HG02870 (cell line): ENCODE measurements at regions not wholly inside any gene's neighbourhood (a gene's known extent, or its start where the extent isn't known, plus 50 kb on each side); places are given as distances from the start of the nearest gene placed in this dataset.

Source experiments
- ATAC-seq: cut with Tn5 transposase; IDR thresholded peaks from one replicate; pipeline ENCODE4 v1.9.1; 2021; ENCODE audit warnings: mild to moderate bottlenecking, moderate library complexity; ENCODE audit not compliant: unreplicated experiment

DNA sequence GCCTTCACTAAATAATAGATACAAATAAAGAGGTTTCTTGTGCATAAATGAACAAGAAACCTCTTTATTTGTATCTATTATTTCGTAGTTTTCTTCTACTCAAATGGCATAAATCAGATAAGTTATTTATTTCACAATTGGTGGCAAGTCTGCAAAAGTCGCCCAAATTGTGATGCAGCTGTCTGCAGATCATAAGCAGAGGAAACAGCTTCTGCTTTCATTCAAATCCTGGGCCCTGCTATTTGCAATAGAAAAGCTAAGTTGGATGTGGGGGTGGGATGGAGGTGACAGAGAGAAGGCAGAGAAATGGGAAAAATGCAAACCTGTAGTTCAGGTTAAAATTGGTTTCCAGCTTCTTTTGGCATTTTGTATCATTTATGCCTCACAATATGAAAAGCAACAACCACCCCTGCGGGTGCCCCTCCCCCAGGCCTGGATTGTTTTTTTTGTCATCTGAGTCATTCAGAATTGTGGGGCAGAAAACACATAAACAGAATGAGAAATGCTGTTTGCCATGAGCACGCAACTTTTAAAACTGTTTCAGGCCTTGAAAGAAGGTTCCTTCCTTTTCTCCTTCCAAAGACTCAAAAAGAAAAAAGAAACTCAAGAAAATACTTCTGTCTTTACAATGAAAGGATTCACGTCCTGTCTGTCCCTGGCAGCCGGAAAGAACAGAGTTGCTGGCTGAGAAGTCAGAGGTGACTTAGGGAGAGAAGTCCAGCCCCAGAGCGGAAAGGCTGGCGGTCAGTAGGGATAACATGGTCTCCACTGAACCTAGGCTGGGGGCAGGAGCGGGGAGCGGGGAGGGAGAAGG is 132.9 kb downstream of the BAMBI start:
- ATAC-seq: no peak

DNA sequence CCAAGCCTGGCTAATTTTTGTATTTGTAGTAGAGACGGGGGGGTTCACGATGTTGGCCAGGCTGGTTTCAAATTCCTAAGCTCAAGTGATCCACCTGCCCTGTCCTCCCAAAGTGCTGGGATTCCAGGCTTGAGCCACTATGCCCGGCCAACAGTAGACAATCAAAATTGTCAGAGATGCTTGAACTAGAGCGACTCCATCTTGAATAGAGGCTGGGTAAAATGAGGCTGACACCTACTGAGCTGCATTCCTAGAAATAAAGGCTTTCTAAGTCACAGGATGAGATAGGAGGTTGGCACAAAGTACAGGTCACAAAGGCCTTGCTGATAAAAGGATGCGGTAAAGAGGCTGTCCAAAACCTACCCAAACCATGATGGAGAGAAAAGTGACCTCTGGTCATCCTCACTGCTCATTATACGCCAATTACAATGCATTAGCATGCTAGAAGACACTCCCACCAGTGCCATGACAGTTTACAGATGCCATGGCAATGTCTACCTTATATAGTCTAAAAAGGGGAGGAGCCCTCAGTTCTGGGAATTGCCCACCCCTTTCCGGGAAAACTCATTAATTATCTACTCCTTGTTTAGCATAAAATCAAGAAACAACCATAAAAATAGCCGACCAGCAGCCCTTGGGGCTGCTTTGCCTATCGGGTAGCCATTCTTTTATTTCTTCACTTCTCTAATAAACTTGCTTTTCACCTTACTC is 134.5 kb downstream of the BAMBI start:
- ATAC-seq: no peak

DNA sequence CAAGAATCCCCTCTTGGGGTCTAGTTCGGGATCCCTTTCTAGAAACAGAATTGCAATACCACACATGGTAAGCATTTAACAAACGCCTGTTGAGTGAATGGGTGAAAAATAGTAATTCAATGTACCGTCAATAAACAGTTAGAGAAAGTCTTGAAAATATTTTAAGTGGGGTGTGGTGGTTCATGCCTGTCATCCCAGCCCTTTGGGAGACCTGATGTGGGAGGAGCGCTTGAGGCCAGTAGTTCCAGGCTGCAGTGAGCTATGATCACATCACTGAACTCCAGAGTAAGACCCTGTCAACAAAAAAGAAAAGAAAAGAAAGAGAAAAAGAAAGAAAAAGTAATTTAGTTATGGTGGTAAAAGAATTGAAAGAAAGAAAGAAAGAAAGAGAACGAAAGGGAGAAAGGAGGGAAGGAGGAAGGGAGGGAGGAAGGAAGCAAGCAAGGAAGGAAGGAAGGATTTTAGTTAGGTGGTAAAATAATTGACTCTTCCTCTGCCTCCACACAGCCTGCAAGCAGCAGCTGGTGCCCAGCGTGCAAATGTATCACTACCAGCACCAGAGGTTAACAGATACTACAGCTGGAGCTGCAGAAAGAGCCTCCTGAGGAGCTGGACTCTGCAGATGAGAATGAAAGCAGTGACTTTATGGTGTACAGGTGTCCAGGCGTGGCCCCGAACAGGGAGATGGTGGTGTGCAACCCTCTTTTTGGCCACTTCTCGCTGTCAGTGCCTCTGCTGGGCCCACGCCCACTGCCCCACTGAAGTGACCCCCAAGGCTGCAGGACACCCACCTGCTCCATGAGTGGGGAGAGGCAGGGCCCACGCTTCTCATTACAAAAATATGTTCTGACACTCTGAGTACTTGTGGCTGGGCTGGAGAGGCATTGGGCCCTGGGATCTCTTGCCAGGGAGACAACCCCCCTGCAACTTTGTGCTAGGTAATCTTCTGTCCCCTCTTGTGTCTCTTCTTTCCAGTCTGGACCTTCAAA is 135.4 kb downstream of the BAMBI start:
- no peak for ATAC-seq

GRCh38 chr10:28815681-28816080 is 138.4 kb downstream of the BAMBI start:
- ATAC-seq: no peak

- ATAC-seq: no peak
Measured at GRCh38 chr10:28822719-28823464, 145.6 kb downstream of the BAMBI start.

GRCh38 chr10:28823501-28824075 is 146.3 kb downstream of the BAMBI start:
- ATAC-seq: no peak

DNA sequence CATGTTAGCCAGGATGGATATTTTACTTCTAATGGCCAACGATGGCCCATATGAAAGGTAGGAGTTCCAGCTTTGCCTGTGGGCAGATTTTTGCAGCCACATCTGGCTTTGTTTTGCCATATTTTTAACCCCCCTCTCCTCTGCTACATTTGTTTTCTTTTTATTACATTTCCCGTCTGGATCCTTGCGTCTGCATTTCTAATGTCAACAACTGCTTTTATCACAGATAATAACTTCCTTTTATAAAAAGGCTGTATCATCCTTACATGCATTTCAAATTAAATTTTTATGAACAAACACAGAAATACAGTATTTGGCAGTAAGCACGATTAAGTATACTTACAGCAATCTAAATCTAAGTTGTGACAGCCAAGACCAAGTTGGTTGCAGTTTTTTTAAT is 156.0 kb downstream of the BAMBI start:
- no peak for ATAC-seq

DNA sequence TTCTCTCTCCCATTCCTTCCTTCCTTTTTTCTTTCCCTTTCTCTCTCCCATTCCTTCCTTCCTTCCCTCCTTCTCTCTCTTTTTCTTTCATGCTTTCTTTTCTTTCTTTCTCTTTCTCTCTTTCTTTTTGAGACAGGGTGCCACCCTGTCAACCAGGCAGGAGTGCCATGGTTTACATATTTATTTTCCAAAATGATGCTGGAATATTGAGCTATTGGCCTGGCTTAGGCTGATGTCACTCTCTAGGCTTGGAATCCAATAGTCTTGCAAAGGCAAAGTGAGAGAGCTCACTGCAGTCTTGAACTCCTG is 159.1 kb downstream of the BAMBI start:
- no peak for ATAC-seq

DNA sequence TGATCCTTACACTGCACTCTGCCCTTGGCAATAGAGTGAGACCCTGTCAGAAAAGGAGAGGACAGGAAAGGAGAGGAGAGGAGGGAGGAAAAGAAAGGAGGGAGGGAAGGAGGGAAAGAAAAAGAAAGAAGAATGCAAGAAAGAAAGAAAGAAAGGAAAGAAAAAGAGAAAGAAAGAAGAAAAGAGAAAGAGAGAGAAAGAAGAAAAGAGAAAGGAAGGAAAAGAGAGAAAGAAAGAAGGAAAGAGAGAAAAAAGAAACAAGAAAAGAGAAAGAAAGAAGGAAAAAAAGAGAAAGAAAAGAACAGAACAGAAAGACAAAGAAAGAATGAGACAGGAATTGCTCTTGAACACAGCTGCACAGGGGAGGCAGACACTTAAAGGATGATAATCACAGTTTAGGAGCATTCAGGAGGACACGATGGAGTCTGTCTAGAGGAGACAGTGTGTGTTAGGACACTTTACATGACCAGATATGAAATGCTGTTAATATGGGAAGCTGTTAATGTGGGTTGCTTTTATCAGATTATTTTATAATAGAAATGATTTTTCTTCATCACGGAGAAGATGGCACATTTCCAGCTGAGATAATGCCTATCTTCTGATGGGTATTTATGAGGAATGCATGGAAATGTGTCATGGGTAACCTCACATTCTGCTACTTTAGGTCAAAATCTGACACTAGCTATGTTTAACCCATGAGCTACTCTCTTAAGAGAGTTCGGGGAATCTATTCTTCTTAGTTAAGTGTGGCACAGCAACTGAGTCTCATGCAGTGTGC is 160.5 kb downstream of the BAMBI start:
- no peak for ATAC-seq

GRCh38 chr10:28838908-28839307 is 161.6 kb downstream of the BAMBI start:
- no peak for ATAC-seq

DNA sequence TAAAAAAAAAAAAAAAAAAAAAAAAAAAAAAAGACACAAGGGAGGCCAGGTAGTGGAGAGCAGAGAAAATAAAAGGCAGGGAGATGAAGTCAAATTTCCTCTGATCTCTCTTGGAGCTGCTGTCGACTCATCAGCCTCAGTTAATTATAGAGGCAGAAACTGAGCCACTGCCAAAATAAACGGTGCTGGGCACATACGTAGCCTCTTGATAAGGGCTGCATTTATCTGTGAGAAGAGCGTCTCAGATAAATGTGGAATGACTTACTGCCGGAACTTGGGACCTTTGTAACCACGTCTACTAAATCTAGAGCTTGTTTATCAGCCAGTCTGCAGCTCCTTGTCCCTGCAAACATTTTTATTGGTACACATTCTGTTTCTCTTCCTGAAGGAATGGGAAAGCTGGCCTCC is 162.3 kb downstream of the BAMBI start:
- ATAC-seq: no peak

DNA sequence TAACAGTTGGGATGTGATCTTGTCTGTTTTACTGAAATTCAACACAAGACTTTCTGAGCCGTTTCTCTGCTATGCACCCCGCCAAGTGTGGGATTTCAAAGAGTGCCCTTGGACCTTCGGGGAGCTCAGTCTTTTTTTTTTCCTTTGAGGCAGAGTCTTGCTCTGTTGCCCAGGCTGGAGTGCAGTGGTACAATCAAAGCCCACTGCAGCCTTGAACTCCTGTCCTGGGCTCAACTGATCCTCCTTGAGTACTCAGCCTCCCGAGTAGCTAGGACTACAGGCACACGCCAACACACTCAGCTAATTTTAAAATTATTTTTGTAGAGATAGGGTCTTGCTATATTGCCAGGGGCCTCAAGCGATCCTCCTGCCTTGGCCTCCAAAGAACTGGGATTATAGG is 162.9 kb downstream of the BAMBI start:
- no peak for ATAC-seq

GRCh38 chr10:28840971-28841370 is 163.7 kb downstream of the BAMBI start:
- ATAC-seq: no peak

DNA sequence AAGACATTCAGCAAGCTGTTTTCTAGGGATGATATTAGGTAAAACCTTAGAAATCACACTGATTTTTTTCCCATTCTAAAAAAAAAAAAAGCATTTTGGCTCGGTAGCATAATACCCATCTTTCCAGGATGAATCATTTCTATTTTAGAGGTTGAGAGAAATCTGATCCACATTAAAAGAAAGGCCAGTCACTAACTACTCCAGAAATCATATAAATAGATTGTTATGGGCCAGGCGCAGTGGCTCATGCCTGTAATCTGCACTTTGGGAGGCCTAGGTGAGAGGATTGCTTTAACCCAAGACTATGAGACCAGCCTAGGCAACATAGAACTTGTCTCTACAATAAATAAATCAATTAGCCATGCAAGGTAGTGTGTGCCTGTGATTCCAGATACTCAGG is 164.3 kb downstream of the BAMBI start:
- no peak for ATAC-seq

- no peak for ATAC-seq
Measured at GRCh38 chr10:28842321-28842720, 165.0 kb downstream of the BAMBI start.

GRCh38 chr10:28845009-28845682 is 167.8 kb downstream of the BAMBI start:
- no peak for ATAC-seq

GRCh38 chr10:28849309-28849708 is 172.0 kb downstream of the BAMBI start:
- ATAC-seq: no peak

DNA sequence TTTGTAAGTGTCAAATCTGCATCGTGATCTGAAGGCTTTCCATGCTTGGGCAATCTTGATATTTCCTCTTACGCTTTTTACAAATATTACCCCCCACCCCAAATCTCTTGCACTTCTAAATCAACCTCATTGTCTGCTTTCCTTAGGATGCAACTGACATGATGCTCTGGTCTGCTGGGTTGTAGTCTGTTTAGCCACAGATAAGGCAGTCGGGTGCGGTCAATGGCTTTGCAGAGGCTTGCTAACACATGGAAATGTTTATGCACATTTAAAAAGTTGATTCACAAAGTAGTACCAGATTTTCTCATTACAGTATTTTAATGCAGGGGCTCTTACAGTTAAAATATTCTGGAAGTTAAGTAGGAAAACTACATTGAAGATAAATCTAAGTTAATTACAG is 172.5 kb downstream of the BAMBI start:
- ATAC-seq: no peak

DNA sequence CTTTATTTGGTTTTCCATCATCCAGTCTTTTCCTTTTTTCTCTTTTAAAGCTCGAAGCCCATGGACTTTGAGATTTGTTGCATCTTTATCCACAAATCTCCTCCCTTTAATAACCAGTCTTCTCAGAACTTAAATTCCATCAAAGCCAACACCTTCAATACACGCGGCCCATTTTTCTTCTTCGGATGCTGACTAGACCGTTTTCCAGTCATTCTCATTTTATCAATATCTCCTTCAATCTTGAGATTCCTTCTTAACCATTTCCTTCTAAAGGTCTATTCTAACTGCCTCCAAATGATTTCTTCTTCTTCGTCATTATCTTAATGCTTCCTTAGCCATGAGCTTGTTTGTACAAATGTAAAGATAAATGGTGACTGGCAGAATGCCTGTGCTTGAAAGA is 173.5 kb downstream of the BAMBI start:
- no peak for ATAC-seq
